CD4-positive, alpha-beta T cell treated with Interleukin-10 for 1 hour (primary cell): ENCODE measurements at regions not wholly inside any gene's neighbourhood (a gene's known extent, or its start where the extent isn't known, plus 50 kb on each side); places are given as distances from the start of the nearest gene placed in this dataset.

Source experiments
- DNase-seq: peaks from one replicate; pipeline ENCODE4 v3.0.0-alpha.2; 2020

- no peak for DNase-seq
Observed at GRCh38 chr5:149441986-149442385, 62.9 kb upstream of the IL17B start.

DNA sequence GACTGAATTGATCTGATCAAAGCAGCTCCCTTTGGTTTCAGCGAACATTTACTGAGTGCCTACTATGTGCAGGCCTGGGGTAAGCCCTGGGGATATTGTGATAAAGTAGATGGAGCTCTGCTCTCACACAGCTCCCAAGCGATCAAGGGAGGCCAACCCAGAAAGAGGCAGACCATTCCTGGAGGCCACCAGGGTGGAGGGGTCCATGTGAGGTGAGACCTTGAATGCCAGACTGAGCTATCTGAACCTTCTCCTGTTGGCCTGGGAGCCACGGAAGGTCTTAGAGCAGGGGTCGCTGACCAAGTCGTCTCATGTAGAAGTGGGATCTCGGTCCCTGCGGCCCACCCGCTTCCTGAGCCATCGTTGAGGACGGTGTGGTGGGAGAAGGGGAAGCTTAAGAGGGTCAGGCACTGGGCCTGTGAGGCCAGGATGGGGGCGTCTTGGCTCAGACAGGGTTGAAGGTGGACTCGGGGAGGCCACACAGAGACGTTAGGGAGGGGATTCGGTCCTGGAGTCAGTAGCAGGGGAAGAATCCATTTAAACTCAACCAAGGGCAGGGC lies 62.2 kb upstream of the IL17B start:
- DNase-seq, result no peak

DNA sequence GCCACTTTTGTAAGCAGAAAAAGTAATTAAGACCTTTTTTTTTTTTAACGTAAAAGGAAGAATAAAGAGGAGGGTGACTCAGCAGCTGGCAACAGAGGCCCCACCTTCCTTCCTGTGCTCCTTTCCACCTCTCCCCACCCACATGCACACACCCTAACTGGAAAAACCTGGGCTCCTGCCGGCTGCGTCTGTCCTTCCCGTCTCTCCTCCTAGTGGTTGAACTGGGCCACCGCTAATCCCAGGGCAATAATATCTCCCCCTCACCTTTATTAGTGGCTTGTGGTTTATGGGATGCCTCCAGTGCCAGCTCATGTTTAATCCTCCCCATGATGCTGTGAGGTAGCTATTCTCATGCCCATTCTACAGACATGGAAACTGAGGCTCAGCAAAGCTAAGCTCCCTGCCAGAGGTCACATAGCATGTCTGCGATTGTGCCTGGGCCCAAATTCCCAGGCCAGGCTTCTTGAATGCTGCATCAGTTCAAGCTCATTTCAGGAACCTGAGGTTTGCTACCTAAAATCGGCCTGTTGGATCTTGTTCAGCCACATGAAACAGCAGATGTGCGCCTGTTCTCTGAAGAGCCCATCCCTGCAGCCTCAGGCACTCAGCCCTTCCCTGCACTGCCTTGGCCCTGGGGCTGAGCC lies 60.9 kb upstream of the IL17B start:
- no peak for DNase-seq

- DNase-seq, result no peak
Observed at GRCh38 chr5:149438711-149439132, 59.6 kb upstream of the IL17B start.

GRCh38 chr5:149438281-149438680 lies 59.2 kb upstream of the IL17B start:
- no peak for DNase-seq

GRCh38 chr5:149437391-149438040 lies 58.4 kb upstream of the IL17B start:
- no peak for DNase-seq

DNA sequence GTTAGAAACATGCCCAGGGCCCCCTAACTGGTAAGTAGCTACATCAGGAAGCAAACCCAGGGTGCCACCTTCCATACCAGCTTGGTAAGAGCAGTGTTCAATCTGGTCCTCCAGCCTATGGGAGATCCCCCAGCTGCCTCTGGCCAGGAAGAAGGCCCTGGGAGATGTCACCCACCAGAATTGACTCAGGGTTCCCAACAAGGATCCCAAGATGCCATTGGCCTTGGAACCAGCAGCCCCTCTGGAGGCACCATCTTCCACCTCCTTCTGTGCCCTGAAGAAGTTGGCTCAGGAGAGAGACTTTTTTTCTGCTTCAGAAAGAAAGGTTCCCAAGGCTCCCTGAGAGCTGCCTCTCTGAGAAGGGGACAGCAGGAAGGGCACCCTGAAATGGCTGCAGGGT lies 56.6 kb upstream of the IL17B start:
- no peak for DNase-seq

DNA sequence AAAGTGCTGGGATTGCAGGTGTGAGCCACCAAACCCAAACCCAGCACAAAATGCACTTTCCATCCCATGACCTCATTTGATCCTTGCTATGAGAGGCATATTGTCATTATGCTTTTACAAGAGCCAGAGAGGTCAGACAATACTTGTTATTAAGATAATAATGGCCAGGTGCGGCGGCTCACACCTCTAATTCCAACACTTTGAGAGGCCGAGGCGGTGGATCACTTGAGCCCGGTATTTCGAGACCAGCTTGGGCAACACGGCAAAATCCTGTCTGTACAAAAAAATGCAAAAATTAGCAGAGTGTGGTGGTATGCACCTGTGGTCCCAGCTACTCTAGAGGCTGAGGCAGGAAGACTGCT lies 55.9 kb upstream of the IL17B start:
- no peak for DNase-seq

GRCh38 chr5:149434162-149435014 lies 55.3 kb upstream of the IL17B start:
- DNase-seq, result peak; percentile 52

DNA sequence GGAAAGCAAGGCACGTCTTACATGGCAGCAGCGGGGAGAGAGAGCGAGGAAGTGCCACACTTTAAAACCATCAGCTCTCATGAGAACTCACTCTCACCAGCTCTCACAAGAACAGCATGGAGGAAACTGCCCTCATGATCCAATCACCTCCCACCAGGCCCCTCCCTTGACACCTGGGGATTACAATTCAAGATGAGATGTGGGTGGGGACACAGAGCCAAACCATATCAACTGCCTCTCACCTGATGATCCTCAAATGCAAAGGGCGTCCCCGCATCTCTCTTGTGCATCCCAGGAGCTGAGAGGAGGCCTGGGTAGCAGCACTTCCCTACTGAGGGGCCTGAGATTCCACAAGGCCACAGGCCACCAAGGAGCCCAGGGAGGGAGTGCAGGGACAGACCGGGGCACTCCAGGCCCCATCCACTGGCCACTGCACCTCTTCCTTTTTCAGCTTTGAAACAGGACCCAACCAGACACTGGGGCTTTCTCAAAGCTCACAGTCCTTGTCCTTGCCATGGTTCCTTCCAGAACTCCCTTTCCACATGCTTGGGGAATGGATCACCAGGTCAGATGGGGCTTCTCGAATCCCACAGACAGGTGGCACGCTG lies 54.5 kb upstream of the IL17B start:
- DNase-seq, result no peak

- DNase-seq, result no peak
Observed at GRCh38 chr5:149432911-149433401, 53.9 kb upstream of the IL17B start.

DNA sequence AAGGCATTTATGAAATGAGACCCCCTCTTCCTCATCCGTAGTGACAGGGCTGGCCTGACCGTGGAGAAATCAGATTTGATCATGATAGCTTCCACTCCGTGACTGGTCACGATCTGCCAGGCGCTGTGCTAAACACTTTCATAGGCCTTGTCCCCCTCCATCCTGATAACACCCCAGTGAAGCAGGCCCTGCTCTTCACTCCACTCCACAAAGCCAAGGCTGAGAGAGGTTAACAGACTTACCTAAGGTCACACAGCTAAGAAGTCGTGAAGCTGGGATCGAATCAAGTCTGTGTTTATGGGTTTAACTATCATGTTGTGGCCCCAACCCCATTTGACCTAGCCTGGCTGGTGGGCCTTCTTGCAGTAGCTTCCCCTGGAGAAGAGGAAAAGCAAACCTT lies 53.3 kb upstream of the IL17B start:
- no peak for DNase-seq

GRCh38 chr5:149429839-149430721 lies 51.0 kb upstream of the IL17B start:
- no peak for DNase-seq
